ENCODE measurements at regions not wholly inside any gene's neighbourhood (a gene's known extent, or its start where the extent isn't known, plus 50 kb on each side); places are given as distances from the start of the nearest gene placed in this dataset.
A peak's percentile ranks its signal among the peaks of the same experiment; 100 is the strongest.
"Not testable (repeated sequence)": the region's sequence is repeated elsewhere in the genome, so short reads cannot be mapped to it uniquely, and the experiment has no call there.

DNA sequence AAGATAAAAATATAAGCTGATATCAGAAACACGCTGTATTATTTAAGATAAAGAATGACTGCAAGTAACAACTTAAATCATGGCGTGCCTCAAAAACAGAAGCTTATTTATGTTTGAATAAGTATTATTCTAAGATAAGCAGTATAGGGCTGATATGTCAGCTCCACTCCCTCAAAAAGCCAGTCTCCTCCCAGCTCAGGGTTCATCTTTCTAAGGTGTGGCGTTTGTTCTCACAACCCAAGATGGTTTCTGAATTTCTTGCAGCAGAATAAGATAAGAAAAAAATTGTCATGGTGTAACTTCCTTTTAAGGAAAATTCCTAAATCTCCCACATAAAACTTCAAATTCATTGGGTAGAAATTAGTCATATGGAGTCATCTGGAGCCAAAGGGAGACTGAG, 166.1 kb upstream of the POU1F1 start:
- no peak overlapping the region for H3K27ac ChIP-seq (ENCODE audit: low read length)
- no peaks in the 10 kb centered on the region for H3K4me1 ChIP-seq (ENCODE audit: low read length)
- no peak overlapping the region for H2AFZ ChIP-seq (ENCODE audit: low read depth, low read length)
- no peaks in the 10 kb centered on the region for H3K27me3 ChIP-seq (ENCODE audit: low read depth, low read length)
- no peak for TF ChIP-seq EZH2phosphoT487 (IDR thresholded peaks at IDR 0.05; ENCODE audit: low read depth)
- TF ChIP-seq, protein P1, sequence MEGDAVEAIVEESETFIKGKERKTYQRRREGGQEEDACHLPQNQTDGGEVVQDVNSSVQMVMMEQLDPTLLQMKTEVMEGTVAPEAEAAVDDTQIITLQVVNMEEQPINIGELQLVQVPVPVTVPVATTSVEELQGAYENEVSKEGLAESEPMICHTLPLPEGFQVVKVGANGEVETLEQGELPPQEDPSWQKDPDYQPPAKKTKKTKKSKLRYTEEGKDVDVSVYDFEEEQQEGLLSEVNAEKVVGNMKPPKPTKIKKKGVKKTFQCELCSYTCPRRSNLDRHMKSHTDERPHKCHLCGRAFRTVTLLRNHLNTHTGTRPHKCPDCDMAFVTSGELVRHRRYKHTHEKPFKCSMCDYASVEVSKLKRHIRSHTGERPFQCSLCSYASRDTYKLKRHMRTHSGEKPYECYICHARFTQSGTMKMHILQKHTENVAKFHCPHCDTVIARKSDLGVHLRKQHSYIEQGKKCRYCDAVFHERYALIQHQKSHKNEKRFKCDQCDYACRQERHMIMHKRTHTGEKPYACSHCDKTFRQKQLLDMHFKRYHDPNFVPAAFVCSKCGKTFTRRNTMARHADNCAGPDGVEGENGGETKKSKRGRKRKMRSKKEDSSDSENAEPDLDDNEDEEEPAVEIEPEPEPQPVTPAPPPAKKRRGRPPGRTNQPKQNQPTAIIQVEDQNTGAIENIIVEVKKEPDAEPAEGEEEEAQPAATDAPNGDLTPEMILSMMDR (IDR thresholded peaks at IDR 0.05; ENCODE audit: low read depth, low read length) = no peak
- H3K79me2 ChIP-seq (ENCODE audit: low read length) = no peaks in the 10 kb centered on the region
- H3K9me3 ChIP-seq (ENCODE audit: insufficient read depth, low read length) = no peaks in the 10 kb centered on the region
- no peaks in the 10 kb centered on the region for H3K36me3 ChIP-seq (replicated peaks; ENCODE audit: low read depth, low read length)
- H3K4me3 ChIP-seq (ENCODE audit: low read length) = no peak overlapping the region
- no peak overlapping the region for H3K4me2 ChIP-seq (ENCODE audit: low read length)
- H4K20me1 ChIP-seq (ENCODE audit: insufficient read depth, low read length) = no peaks in the 10 kb centered on the region
- no peak overlapping the region for H3K9ac ChIP-seq (ENCODE audit: low read length)

DNA sequence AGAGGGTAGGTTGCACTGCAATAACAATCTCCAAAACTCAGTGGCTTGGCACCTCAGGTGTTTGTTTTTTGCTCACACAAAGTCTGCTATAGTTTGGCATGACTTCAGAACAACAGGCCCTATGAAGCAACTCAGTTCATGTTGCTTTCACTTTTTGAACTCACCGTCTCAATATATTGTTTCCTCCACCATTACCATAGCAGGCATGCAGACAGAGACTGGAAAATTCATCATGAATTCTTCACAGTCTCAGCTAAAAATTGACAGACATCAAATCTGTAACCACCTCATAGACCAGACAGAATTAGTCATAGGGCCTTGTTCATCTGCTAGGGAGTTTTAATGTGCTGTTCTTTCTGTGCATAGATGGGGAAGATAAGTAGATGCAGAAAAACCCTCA, 161.4 kb upstream of the POU1F1 start:
- peak overlapping the region; percentile 3; the same call in 1 of the 2 replicates for H3K4me2 ChIP-seq (ENCODE audit: low read length)
- TF ChIP-seq EZH2phosphoT487 (IDR thresholded peaks at IDR 0.05; ENCODE audit: low read depth) = no peak
- TF ChIP-seq, protein P1 (IDR thresholded peaks at IDR 0.05; ENCODE audit: low read depth, low read length) = no peak

DNA sequence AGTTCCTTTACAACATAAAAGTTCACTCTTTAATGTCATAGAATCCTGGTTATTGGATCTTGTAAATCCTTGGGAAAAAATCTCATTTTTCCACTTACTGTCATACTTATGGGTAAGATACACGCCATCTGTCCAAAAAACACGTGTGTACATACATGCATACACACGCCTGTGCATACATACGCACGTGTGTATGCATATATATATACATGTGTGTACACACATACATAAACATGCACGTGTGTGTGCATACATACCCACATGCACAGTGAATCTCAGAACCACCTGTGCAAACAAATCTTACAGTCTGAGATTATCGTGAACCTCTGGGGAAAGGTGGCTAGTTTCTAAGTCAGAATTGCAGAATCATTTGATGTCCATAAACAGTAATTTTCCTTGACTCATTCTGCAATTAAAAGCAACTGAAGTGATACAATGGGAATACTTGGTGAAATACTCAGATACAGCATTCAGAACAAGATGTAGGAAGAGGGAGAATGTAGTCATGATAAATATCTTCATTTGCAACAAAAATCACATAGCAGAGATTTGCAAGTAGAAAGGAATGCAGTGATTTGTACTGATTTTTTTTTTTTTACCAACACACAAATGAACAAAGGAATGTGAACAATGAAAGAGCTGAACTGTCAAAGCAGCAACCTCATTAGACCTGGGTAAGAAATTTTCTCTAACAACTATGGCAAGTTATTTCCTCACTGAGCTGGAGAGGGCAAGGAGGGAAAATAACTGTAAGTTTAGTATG, 160.6 kb upstream of the POU1F1 start:
- Histone ChIP-seq H3K4me2 (ENCODE audit: low read length) (no peak overlapping the region), H3K27ac (ENCODE audit: low read length) (no peak overlapping the region), H3K9ac (ENCODE audit: low read length) (no peak overlapping the region), H3K9me3 (ENCODE audit: insufficient read depth, low read length) (no peaks in the 10 kb centered on the region), H3K4me1 (ENCODE audit: low read length) (no peaks in the 10 kb centered on the region), H4K20me1 (ENCODE audit: insufficient read depth, low read length) (no peaks in the 10 kb centered on the region), H3K27me3 (ENCODE audit: low read depth, low read length) (no peaks in the 10 kb centered on the region), H3K4me3 (ENCODE audit: low read length) (no peak overlapping the region), H3K79me2 (ENCODE audit: low read length) (no peaks in the 10 kb centered on the region), H3K36me3 (replicated peaks; ENCODE audit: low read depth, low read length) (no peaks in the 10 kb centered on the region), H2AFZ (ENCODE audit: low read depth, low read length) (no peak overlapping the region)
- TF ChIP-seq, protein P1 (IDR thresholded peaks at IDR 0.05; ENCODE audit: low read depth, low read length) = no peak
- TF ChIP-seq EZH2phosphoT487 (IDR thresholded peaks at IDR 0.05; ENCODE audit: low read depth) = no peak

More for the DNA sequence above, 161.4 kb upstream of the POU1F1 start:
- Histone ChIP-seq H3K9me3 (ENCODE audit: insufficient read depth, low read length) (no peaks in the 10 kb centered on the region), H3K79me2 (ENCODE audit: low read length) (no peaks in the 10 kb centered on the region), H3K4me3 (ENCODE audit: low read length) (no peak overlapping the region), H3K4me1 (ENCODE audit: low read length) (no peaks in the 10 kb centered on the region), H3K9ac (ENCODE audit: low read length) (no peak overlapping the region), H4K20me1 (ENCODE audit: insufficient read depth, low read length) (no peaks in the 10 kb centered on the region), H3K27me3 (ENCODE audit: low read depth, low read length) (no peaks in the 10 kb centered on the region), H2AFZ (ENCODE audit: low read depth, low read length) (peak overlapping the region; percentile 59), H3K27ac (ENCODE audit: low read length) (no peak overlapping the region), H3K36me3 (replicated peaks; ENCODE audit: low read depth, low read length) (no peaks in the 10 kb centered on the region)

DNA sequence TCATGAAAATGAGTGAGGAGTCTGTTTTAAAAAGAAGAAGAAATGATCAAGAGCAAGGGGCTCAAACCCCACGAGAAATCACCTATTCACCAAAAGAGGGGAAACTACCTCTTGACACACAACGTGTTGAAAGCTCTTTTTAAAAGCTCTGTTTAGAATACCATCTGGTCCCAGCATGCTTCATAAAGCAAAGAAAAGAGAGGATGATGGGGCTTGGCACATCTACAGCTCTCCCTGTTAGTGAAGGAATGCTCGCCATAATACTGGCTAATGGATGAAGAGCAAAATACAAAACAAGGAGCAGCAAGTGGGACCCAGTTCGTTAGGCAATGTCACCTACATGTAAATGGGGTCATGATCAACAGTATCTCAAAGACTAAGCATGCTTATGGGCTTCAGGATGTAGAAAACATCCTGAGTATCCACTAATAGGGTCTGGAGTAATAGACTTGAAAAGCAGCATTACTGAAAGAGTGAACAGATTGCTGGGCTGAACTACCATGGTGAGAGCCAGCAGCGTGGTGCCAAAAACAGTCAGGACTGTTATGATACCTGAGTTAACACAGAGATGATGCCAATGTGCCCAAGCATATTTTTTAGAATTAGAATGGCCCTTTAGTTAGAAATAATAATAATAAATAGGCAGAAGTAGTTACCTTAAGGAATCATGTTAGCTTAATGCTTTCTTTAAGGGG, 159.7 kb upstream of the POU1F1 start:
- Histone ChIP-seq H3K4me2 (ENCODE audit: low read length) (no peak overlapping the region), H3K9me3 (ENCODE audit: insufficient read depth, low read length) (no peaks in the 10 kb centered on the region), H3K27me3 (ENCODE audit: low read depth, low read length) (no peaks in the 10 kb centered on the region), H3K27ac (ENCODE audit: low read length) (no peak overlapping the region), H3K9ac (ENCODE audit: low read length) (no peak overlapping the region), H3K4me3 (ENCODE audit: low read length) (no peak overlapping the region), H2AFZ (ENCODE audit: low read depth, low read length) (no peak overlapping the region), H3K4me1 (ENCODE audit: low read length) (no peaks in the 10 kb centered on the region), H3K36me3 (replicated peaks; ENCODE audit: low read depth, low read length) (no peaks in the 10 kb centered on the region), H4K20me1 (ENCODE audit: insufficient read depth, low read length) (no peaks in the 10 kb centered on the region), H3K79me2 (ENCODE audit: low read length) (no peaks in the 10 kb centered on the region)
- TF ChIP-seq EZH2phosphoT487 (IDR thresholded peaks at IDR 0.05; ENCODE audit: low read depth) = no peak
- TF ChIP-seq, protein P1 (IDR thresholded peaks at IDR 0.05; ENCODE audit: low read depth, low read length) = no peak

DNA sequence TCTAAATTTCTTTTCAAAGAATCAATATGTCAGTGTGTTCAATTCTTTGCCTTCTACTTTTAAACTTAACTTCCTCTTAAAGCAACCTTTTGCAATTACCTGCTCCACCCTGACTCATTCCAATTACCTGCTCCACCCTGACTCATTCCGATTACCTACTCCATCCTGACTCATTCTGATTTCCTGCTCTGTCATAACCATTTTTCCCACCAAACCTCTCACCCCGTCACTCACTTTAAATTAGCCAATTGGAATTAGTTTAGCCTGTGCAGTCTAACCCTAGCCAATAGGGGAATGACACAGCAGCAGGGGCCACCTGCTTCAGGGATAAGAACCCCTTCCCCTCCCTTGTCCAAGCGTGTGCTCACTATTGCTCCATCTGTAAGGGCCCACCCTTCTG, 157.1 kb upstream of the POU1F1 start:
- not testable (repeated sequence) for H3K4me1 ChIP-seq (ENCODE audit: low read length); H3K4me2 ChIP-seq (ENCODE audit: low read length); H4K20me1 ChIP-seq (ENCODE audit: insufficient read depth, low read length); H3K36me3 ChIP-seq (replicated peaks; ENCODE audit: low read depth, low read length); H3K9me3 ChIP-seq (ENCODE audit: insufficient read depth, low read length); H3K4me3 ChIP-seq (ENCODE audit: low read length); H3K9ac ChIP-seq (ENCODE audit: low read length); H3K27ac ChIP-seq (ENCODE audit: low read length); H3K27me3 ChIP-seq (ENCODE audit: low read depth, low read length); H3K79me2 ChIP-seq (ENCODE audit: low read length); H2AFZ ChIP-seq (ENCODE audit: low read depth, low read length)

Measured in OCI-LY3 (cell line).